CD4-positive, alpha-beta memory T cell (primary cell): ENCODE measurements at regions not wholly inside any gene's neighbourhood (a gene's known extent, or its start where the extent isn't known, plus 50 kb on each side); places are given as distances from the start of the nearest gene placed in this dataset.
"Not testable (repeated sequence)": the region's sequence is repeated elsewhere in the genome, so short reads cannot be mapped to it uniquely, and the experiment has no call there.

ENCODE experiments used
- CTCF ChIA-PET: fragments of 350-600 bp; sonication (Branson Sonifier 250); formaldehyde crosslinking; loops from one replicate; lab custom pipeline; 2021; ENCODE audit warnings: inconsistent platforms; ENCODE audit not compliant: partially characterized antibody; lab: Charles Lee
- POLR2A ChIA-PET: fragments of 350-600 bp; sonication (Branson Sonifier 250); formaldehyde crosslinking; loops from one replicate; lab custom pipeline; 2021; ENCODE audit not compliant: partially characterized antibody; lab: Charles Lee
- DNase-seq, 5 donors: peaks; one replicate each; pipeline versions ENCODE4 v3.0.0 to v3.0.0-alpha.2; 2020 to 2022; ENCODE audit warnings: mixed read lengths in 1 of 5
- H3K27ac ChIP-seq: one replicate; pipeline ENCODE4 v1.7.0; 2013; ENCODE audit warnings: low read depth, low read length
- H3K27me3 ChIP-seq: 2 replicates; pipeline ENCODE4 v1.7.0; 2013; ENCODE audit warnings: mild to moderate bottlenecking, low read length, moderate library complexity; ENCODE audit not compliant: insufficient read depth
- H3K36me3 ChIP-seq: 2 replicates; pipeline ENCODE4 v1.7.0; 2013; ENCODE audit warnings: mild to moderate bottlenecking, low read length, moderate library complexity; ENCODE audit not compliant: insufficient read depth
- H3K4me1 ChIP-seq: 2 replicates; pipeline ENCODE4 v1.7.0; 2013; ENCODE audit warnings: mild to moderate bottlenecking, low read length, moderate library complexity; ENCODE audit not compliant: insufficient read depth
- H3K4me3 ChIP-seq, 2 donors: one replicate each; pipeline ENCODE4 v1.7.0; 2013; ENCODE audit warnings: low read length in 2 of 2, mild to moderate bottlenecking in 1 of 2
- H3K9me3 ChIP-seq, 2 donors: one replicate each; pipeline ENCODE4 v1.7.0; 2013; ENCODE audit warnings: low read length in 2 of 2, control low read depth in 1 of 2; ENCODE audit not compliant: control insufficient read depth in 1 of 2
- H3K27ac Mint-ChIP-seq, 7 donors: one replicate each; pipeline ENCODE4 v1.8.0; 2020 to 2021; ENCODE audit warnings: mixed read lengths in 7 of 7, mild to moderate bottlenecking in 6 of 7, inconsistent platforms in 3 of 7, moderate library complexity in 3 of 7
- H3K27me3 Mint-ChIP-seq, 2 donors: one replicate each; pipeline ENCODE4 v1.8.0; 2020 to 2021; ENCODE audit warnings: mixed read lengths in 2 of 2
- H3K36me3 Mint-ChIP-seq, 2 donors: one replicate each; pipeline ENCODE4 v1.8.0; 2020 to 2021; ENCODE audit warnings: mixed read lengths in 2 of 2, inconsistent platforms in 1 of 2, mild to moderate bottlenecking in 1 of 2
- H3K4me1 Mint-ChIP-seq, 4 donors: one replicate each; pipeline ENCODE4 v1.8.0; 2020 to 2021; ENCODE audit warnings: mixed read lengths in 4 of 4, mild to moderate bottlenecking in 1 of 4
- H3K4me3 Mint-ChIP-seq, 8 donors: one replicate each; pipeline ENCODE4 v1.8.0; 2020 to 2021; ENCODE audit warnings: mixed read lengths in 8 of 8, mild to moderate bottlenecking in 7 of 8, moderate library complexity in 6 of 8, inconsistent platforms in 3 of 8
- H3K9me3 Mint-ChIP-seq, 8 donors: one replicate each; pipeline ENCODE4 v1.8.0; 2020 to 2021; ENCODE audit warnings: mixed read lengths in 8 of 8, mild to moderate bottlenecking in 5 of 8, inconsistent platforms in 3 of 8, moderate library complexity in 1 of 8
- intact Hi-C: fragments of 100-400 bp; cut with micrococcal nuclease; formaldehyde crosslinking; loops from one replicate; pipeline ENCODE4 v1.15.1; 2023

DNA sequence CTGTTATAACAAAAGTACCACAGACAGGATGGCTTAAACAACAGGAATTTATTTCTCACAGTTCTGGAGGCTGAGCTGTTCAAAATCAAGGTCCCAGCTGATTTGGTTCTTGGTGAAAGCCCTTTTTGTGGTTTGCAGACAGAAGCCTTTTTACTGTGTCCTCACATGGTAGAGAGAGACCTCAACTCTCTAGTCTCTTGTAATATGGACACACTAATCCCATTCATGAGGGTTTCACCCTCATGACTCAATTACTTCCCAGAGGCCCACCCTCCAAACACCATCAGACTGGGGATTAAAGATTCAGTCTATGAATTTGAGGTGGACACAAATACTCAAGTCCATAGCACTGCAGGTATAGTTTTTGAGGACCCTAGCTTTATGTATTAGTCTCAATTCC is 97.3 kb upstream of the WIPF3 start:
- POLR2A ChIA-PET, DNase-seq, H3K4me1 ChIP-seq, H3K4me3 Mint-ChIP-seq, H3K9me3 Mint-ChIP-seq, H3K4me1 Mint-ChIP-seq, H3K27ac Mint-ChIP-seq, intact Hi-C loops, H3K4me3 ChIP-seq, CTCF ChIA-PET, H3K9me3 ChIP-seq, H3K27me3 ChIP-seq, H3K27ac ChIP-seq, H3K36me3 ChIP-seq, H3K36me3 Mint-ChIP-seq, H3K27me3 Mint-ChIP-seq: not testable (repeated sequence)

DNA sequence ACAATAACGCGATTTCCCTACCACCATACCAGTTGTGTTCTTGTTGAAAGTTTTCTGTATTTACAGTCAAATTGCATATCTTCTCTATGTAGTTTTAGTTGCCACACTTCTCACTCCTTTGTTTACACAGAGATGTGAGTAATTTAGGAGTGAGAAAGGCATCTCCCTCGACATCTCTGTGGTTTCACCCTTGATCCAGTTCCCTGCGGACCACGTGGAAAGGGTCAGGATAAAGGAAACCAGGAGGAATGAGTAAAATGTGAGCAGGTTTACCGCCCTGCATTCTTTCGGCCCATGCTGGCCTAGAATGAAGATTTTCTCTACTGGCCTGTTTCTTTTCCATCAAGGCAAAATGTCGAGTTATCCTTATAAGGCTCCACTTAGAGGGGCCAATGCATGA is 83.2 kb upstream of the WIPF3 start:
- H3K9me3 ChIP-seq, H3K36me3 Mint-ChIP-seq, CTCF ChIA-PET, H3K9me3 Mint-ChIP-seq, H3K4me1 ChIP-seq, POLR2A ChIA-PET, H3K27ac Mint-ChIP-seq, H3K27me3 Mint-ChIP-seq, H3K4me3 ChIP-seq, H3K36me3 ChIP-seq, DNase-seq, H3K27me3 ChIP-seq, intact Hi-C loops, H3K4me3 Mint-ChIP-seq, H3K4me1 Mint-ChIP-seq, H3K27ac ChIP-seq: not testable (repeated sequence)

DNA sequence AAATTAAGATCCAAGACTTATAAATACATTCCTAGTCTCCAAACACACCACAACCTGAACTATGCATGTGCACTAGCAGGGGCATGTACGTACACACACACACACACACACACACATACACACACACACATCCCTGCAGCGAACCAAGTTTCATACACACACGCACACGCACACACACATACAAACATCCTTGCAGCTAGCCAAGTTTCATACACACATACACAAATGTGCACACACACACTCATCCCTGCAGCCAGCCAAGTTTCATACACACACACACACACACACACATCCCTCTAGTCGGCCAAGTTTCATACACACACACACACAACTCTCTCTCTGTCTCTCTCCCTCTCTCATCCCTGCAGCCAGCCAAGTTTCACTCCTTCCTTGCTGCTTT is 82.7 kb upstream of the WIPF3 start:
- ChIA-PET POLR2A (no interaction called here), CTCF (no interaction called here)
- H3K36me3 ChIP-seq, result no peaks in the 10 kb centered on the region
- no peak overlapping the region for H3K27ac ChIP-seq
- Mint-ChIP-seq H3K27ac (no peak overlapping the region), H3K4me1 (no peaks in the 10 kb centered on the region), H3K9me3 (peaks cover 0 to 3% (median 0%) of the 10 kb centered on the region in 8 donors), H3K36me3 (no peaks in the 10 kb centered on the region), H3K4me3 (no peak overlapping the region), H3K27me3 (peaks cover 6 to 7% of the 10 kb centered on the region in 2 donors)
- no peaks in the 10 kb centered on the region for H3K27me3 ChIP-seq
- no peak for DNase-seq
- H3K4me3 ChIP-seq, result no peak overlapping the region
- intact Hi-C loops, result no loop called here
- no peaks in the 10 kb centered on the region for H3K4me1 ChIP-seq
- H3K9me3 ChIP-seq, result no peaks in the 10 kb centered on the region

DNA sequence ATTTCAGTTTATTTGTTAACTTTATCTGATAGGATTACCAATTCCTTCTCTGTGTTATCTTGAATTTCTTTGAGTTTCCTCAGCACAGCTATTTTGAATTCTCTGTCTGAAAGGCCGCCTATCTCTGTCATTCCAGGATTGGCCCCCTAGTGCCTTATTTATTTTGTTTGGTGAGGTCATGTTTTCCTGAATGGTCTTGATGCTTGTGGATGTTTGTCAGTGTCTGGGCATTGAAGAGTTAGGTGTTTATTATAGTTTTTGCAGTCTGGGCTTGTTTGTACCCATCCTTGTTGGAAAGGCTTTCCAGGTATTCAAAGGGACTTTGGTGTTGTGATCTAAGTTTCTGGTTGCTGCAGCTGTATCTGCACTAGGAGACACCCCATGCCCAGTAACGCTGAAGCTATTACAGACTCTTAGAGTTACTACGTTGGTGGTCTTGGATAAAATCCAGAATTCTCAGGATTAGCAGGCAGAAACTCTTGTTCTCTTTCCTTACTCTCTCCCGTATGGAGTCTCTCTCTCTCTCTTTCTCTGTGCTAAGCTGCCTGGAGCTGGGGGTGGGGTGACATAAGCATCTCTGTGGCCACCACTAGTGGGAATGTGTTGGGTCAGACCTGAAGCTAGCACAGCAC is 76.7 kb upstream of the WIPF3 start:
- H3K4me1 ChIP-seq, DNase-seq, H3K4me1 Mint-ChIP-seq, H3K4me3 Mint-ChIP-seq, H3K4me3 ChIP-seq, H3K27ac ChIP-seq, POLR2A ChIA-PET, H3K36me3 ChIP-seq, H3K9me3 Mint-ChIP-seq, H3K27me3 ChIP-seq, H3K36me3 Mint-ChIP-seq, intact Hi-C loops, H3K27ac Mint-ChIP-seq, H3K9me3 ChIP-seq, CTCF ChIA-PET: not testable (repeated sequence)
- peaks cover 8 to 19% of the 10 kb centered on the region in 2 donors for H3K27me3 Mint-ChIP-seq

DNA sequence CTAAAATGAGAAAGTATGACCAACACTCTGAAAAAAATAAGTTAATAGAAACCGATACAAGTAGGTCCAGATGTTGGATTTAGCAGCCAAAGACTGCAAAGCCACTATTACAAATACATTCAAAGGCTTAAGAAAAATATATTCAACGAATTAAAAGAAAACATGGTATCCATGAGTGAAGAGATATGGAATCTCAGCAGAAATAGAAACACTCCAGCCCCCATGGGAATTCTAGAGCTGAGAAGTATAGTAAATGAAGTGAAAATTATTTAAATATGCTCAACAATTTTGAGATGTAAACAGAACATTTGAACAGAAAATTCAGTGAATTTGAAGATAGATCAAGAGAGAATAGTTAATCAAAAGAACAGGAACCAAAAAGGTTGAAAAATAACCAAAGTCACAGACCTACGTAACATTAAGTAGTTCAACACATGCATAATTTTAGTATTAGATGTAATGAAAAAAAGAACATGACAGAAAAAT is 72.0 kb upstream of the WIPF3 start:
- H3K27me3 Mint-ChIP-seq, result peaks cover 5 to 13% of the 10 kb centered on the region in 2 donors
- Histone ChIP-seq H3K9me3 (no peaks in the 10 kb centered on the region), H3K27me3 (no peaks in the 10 kb centered on the region), H3K36me3 (no peaks in the 10 kb centered on the region), H3K4me3 (no peak overlapping the region), H3K4me1 (no peaks in the 10 kb centered on the region), H3K27ac (no peak overlapping the region)
- no peak overlapping the region for H3K27ac Mint-ChIP-seq
- H3K4me3 Mint-ChIP-seq, result no peak overlapping the region
- POLR2A ChIA-PET, result no interaction called here
- H3K9me3 Mint-ChIP-seq, result peaks cover 0 to 5% (median 0%) of the 10 kb centered on the region in 8 donors
- no peaks in the 10 kb centered on the region for H3K36me3 Mint-ChIP-seq
- no peak for DNase-seq
- CTCF ChIA-PET, result no interaction called here
- no peaks in the 10 kb centered on the region for H3K4me1 Mint-ChIP-seq
- intact Hi-C loops, result no loop called here

DNA sequence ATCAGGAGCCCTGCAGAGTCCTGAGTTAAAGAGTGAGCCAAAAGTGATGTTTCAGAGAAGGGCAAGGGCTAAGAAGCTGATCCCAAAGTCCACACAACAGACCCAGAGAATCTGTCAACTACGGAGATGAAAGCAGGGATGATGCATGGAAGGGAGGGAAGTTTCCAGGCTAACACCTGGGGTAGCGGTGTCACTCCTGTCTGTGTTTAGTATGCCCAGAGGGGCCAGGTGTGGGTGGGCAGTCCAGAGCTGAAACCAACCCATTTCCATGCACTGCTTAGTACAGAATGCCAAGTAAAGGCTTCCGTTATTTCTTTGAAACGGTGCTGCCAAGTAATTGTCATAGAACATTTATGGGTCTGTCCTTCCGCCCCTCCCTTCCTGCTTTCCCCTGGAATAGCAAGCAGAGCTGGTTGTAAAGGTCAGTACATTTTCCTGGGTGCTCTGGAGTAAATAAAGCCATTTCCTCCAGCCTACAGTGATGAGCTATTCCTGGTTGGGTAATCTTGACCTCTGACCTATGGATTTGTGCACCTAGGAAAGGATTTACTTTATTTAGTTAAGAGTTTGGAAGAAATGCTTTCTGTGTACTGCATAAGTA is 58.6 kb upstream of the WIPF3 start:
- H3K9me3 ChIP-seq, CTCF ChIA-PET, H3K36me3 ChIP-seq: not testable (repeated sequence)

DNA sequence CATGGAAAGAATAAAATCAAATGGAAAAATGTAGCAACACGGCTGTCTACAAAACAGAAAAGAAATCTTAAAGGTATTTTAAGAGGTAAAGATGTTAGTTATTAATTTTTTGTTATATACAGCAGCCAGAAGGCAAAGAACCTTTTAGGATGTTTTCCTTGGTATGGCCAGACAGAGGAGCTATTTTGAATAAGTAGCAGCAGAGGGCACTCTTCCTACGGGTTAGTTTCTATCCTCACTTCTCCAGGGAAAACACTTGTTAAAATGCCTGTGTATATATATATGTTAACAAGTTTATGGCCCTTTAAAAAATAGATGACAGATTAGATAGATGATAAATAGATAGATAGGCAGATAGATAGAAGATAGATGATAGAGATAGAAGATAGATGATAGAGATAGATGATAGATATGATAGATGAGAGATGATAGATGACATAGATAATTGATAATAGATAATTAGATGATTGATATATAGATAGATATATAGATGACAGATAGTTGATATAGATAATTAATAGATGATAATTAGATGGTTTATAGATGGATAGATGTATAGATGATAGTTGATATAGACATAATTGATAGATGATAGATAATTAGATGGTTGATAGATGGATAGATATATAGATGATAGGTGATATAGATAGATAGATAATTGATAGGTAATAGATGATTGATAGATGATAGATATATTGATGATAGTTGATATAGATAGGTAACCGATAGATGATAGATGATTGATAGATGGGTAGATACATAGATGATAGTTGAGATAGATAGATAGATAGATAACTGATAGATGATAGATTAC is 57.8 kb upstream of the WIPF3 start:
- Histone ChIP-seq H3K36me3 (no peaks in the 10 kb centered on the region), H3K27me3 (no peaks in the 10 kb centered on the region), H3K4me1 (no peaks in the 10 kb centered on the region), H3K4me3 (no peak overlapping the region), H3K27ac (no peak overlapping the region), H3K9me3 (no peaks in the 10 kb centered on the region)
- no peaks in the 10 kb centered on the region for H3K4me1 Mint-ChIP-seq
- CTCF ChIA-PET, result no interaction called here
- no peaks in the 10 kb centered on the region for H3K9me3 Mint-ChIP-seq
- H3K4me3 Mint-ChIP-seq, result no peak overlapping the region
- POLR2A ChIA-PET, result no interaction called here
- peaks cover 0 to 6% of the 10 kb centered on the region in 2 donors for H3K27me3 Mint-ChIP-seq
- DNase-seq, result no peak
- H3K27ac Mint-ChIP-seq, result no peak overlapping the region
- intact Hi-C loops, result loop anchor here (2.0 kb wide), 1 partner anchor 326 kb away; no protein-coding TSS in a partner anchor
- H3K36me3 Mint-ChIP-seq, result no peaks in the 10 kb centered on the region

More for the DNA sequence above, 58.6 kb upstream of the WIPF3 start:
- H3K4me3 ChIP-seq, H3K27ac Mint-ChIP-seq, H3K27me3 Mint-ChIP-seq, DNase-seq, H3K4me1 Mint-ChIP-seq, H3K4me1 ChIP-seq, H3K9me3 Mint-ChIP-seq, H3K27ac ChIP-seq, H3K4me3 Mint-ChIP-seq, POLR2A ChIA-PET, H3K36me3 Mint-ChIP-seq, H3K27me3 ChIP-seq: not testable (repeated sequence)
- intact Hi-C loops, result loop anchor here (2.0 kb wide), 1 partner anchor 327 kb away; no protein-coding TSS in a partner anchor
